Neuronal stem cell (in vitro differentiated cells): ENCODE measurements at regions not wholly inside any gene's neighbourhood (a gene's known extent, or its start where the extent isn't known, plus 50 kb on each side); places are given as distances from the start of the nearest gene placed in this dataset.

ENCODE experiments used
- DNase-seq: peaks from one replicate; pipeline ENCODE4 v3.0.0-alpha.2; 2013; ENCODE audit warnings: low spot score
- H2AFZ ChIP-seq: one replicate; pipeline ENCODE4 v1.6.1; 2013; ENCODE audit warnings: mild to moderate bottlenecking, low read length, inconsistent platforms
- H2AK5ac ChIP-seq: 2 replicates; pipeline ENCODE4 v1.6.1; 2013; ENCODE audit warnings: low read depth, mild to moderate bottlenecking, inconsistent platforms, low read length, moderate library complexity, mixed read lengths
- H2BK120ac ChIP-seq: 2 replicates; pipeline ENCODE4 v1.6.1; 2013; ENCODE audit warnings: low read depth, mild to moderate bottlenecking, inconsistent platforms, low read length, moderate library complexity, mixed read lengths
- H2BK12ac ChIP-seq: one replicate; pipeline ENCODE4 v1.6.1; 2013; ENCODE audit warnings: low read length, inconsistent platforms
- H2BK15ac ChIP-seq: 2 replicates; pipeline ENCODE4 v1.6.1; 2013; ENCODE audit warnings: mild to moderate bottlenecking, low read length, inconsistent platforms, mixed read lengths
- H2BK5ac ChIP-seq: one replicate; pipeline ENCODE4 v1.6.1; 2013; ENCODE audit warnings: inconsistent platforms, mild to moderate bottlenecking, low read length, moderate library complexity
- H3K14ac ChIP-seq: one replicate; pipeline ENCODE4 v1.6.1; 2013; ENCODE audit warnings: low read length, inconsistent platforms
- H3K18ac ChIP-seq: 2 replicates; pipeline ENCODE4 v1.6.1; 2013; ENCODE audit warnings: low read length, inconsistent platforms
- H3K23ac ChIP-seq: 2 replicates; pipeline ENCODE4 v1.6.1; 2013; ENCODE audit warnings: low read depth, mild to moderate bottlenecking, mixed read lengths, low read length, inconsistent platforms; ENCODE audit not compliant: poor library complexity
- H3K27ac ChIP-seq: replicated peaks from 3 replicates; pipeline ENCODE4 v1.5.1; 2013; ENCODE audit warnings: low read length, inconsistent platforms
- H3K27me3 ChIP-seq, 3 experiments: 2 replicates each; pipeline ENCODE4 v1.6.1; 2013; ENCODE audit warnings: low read length in 3 of 3, mild to moderate bottlenecking in 2 of 3, inconsistent platforms in 1 of 3, low read depth in 1 of 3, mixed read lengths in 1 of 3, moderate library complexity in 1 of 3; ENCODE audit not compliant: control insufficient read depth in 3 of 3, insufficient read depth in 3 of 3
- H3K36me3 ChIP-seq, 2 donors: replicated peaks in 1 of 2; 2 replicates each; pipeline ENCODE4 v1.6.1; 2013; ENCODE audit warnings: low read length in 2 of 2; ENCODE audit not compliant: control insufficient read depth in 2 of 2, insufficient read depth in 2 of 2
- H3K4ac ChIP-seq: 2 replicates; pipeline ENCODE4 v1.6.1; 2013; ENCODE audit warnings: inconsistent platforms, mild to moderate bottlenecking, low read length, moderate library complexity
- H3K4me1 ChIP-seq, 2 donors: 1 replicate in 1 of 2; 2 replicates in 1 of 2; pipeline ENCODE4 v1.6.1; 2013; ENCODE audit warnings: low read length in 2 of 2, low read depth in 1 of 2; ENCODE audit not compliant: control insufficient read depth in 2 of 2, insufficient read depth in 1 of 2
- H3K4me2 ChIP-seq: one replicate; pipeline ENCODE4 v1.6.1; 2013; ENCODE audit warnings: mild to moderate bottlenecking, low read length, inconsistent platforms; ENCODE audit not compliant: insufficient read depth, poor library complexity, severe bottlenecking
- H3K4me3 ChIP-seq, 2 donors: 2 replicates each; pipeline ENCODE4 v1.5.1; 2013; ENCODE audit warnings: low read length in 2 of 2, mild to moderate bottlenecking in 2 of 2, inconsistent platforms in 1 of 2, moderate library complexity in 1 of 2
- H3K79me1 ChIP-seq: one replicate; pipeline ENCODE4 v1.6.1; 2013; ENCODE audit warnings: low read depth, mild to moderate bottlenecking, inconsistent platforms, low read length, moderate library complexity
- H3K9ac ChIP-seq: one replicate; pipeline ENCODE4 v1.6.1; 2013; ENCODE audit warnings: mild to moderate bottlenecking, low read depth, low read length, inconsistent platforms; ENCODE audit not compliant: poor library complexity
- H3K9me3 ChIP-seq, 2 donors: replicated peaks in 1 of 2; 2 replicates each; pipeline versions ENCODE3 to v1.6.1; 2013; ENCODE audit warnings: low read length in 2 of 2, mild to moderate bottlenecking in 2 of 2, inconsistent platforms in 1 of 2, low read depth in 1 of 2, mixed read lengths in 1 of 2, moderate library complexity in 1 of 2; ENCODE audit not compliant: control insufficient read depth in 2 of 2, insufficient read depth in 1 of 2
- H4K8ac ChIP-seq: one replicate; pipeline ENCODE4 v1.6.1; 2013; ENCODE audit warnings: low read depth, mild to moderate bottlenecking, inconsistent platforms, low read length, moderate library complexity
- H4K91ac ChIP-seq: one replicate; pipeline ENCODE4 v1.6.1; 2013; ENCODE audit warnings: low read length, low read depth, mild to moderate bottlenecking, inconsistent platforms; ENCODE audit not compliant: poor library complexity
- WGBS, 2 donors: extraction: QIAGEN DNeasy Blood & Tissue Kit; methylation state at CpG; one replicate each; pipeline ENCODE4 v1.1.7; 2013; ENCODE audit warnings: missing lambda C conversion rate in 2 of 2, mixed read lengths in 1 of 2; ENCODE audit not compliant: insufficient read length in 2 of 2, insufficient replicate concordance in 1 of 2; ENCODE audit errors: extremely low coverage in 2 of 2; 5-methylcytosine and 5-hydroxymethylcytosine counted together

- no peak overlapping the region for H2AFZ ChIP-seq
- H3K4me1 ChIP-seq: peaks cover 2% of the 10 kb centered on the region in 2 donors
- no peak overlapping the region for H3K4ac ChIP-seq
- H3K27ac ChIP-seq: no peak overlapping the region
- no peak overlapping the region for H3K14ac ChIP-seq
- no peaks in the 10 kb centered on the region for H3K27me3 ChIP-seq
- H3K18ac ChIP-seq: no peak overlapping the region
- no peak overlapping the region for H2AK5ac ChIP-seq
- peaks cover 0 to 2% of the 10 kb centered on the region in 2 donors for H3K36me3 ChIP-seq
- no peaks in the 10 kb centered on the region for H3K9me3 ChIP-seq
- no peaks in the 10 kb centered on the region for H3K79me1 ChIP-seq
- no peak overlapping the region for H2BK12ac ChIP-seq
- H3K9ac ChIP-seq: no peak overlapping the region
- no peak overlapping the region for H3K23ac ChIP-seq
- H3K4me3 ChIP-seq: no peak overlapping the region
- no peak overlapping the region for H4K8ac ChIP-seq
- H3K4me2 ChIP-seq: no peak overlapping the region
- H4K91ac ChIP-seq: no peak overlapping the region
- H2BK120ac ChIP-seq: no peak overlapping the region
- H2BK5ac ChIP-seq: no peak overlapping the region
- no peak overlapping the region for H2BK15ac ChIP-seq
- no peak for DNase-seq
Measured at GRCh38 chr6:112427499-112427898, 80.4 kb downstream of the RFPL4B start.

- no CpG with 5 or more reads among the region's 2 CpGs for WGBS, 2 donors
- Histone ChIP-seq H3K4me2 (no peak overlapping the region), H3K9ac (no peak overlapping the region), H2BK15ac (no peak overlapping the region), H2BK120ac (no peak overlapping the region), H3K27me3 (no peaks in the 10 kb centered on the region), H3K23ac (no peak overlapping the region), H2AFZ (no peak overlapping the region), H4K8ac (no peak overlapping the region), H2BK5ac (no peak overlapping the region), H3K4ac (no peak overlapping the region), H3K9me3 (no peaks in the 10 kb centered on the region), H3K27ac (no peak overlapping the region), H3K79me1 (no peaks in the 10 kb centered on the region), H2AK5ac (no peak overlapping the region), H3K4me1 (peaks cover 2% of the 10 kb centered on the region in 2 donors), H3K18ac (no peak overlapping the region), H3K14ac (no peak overlapping the region), H2BK12ac (no peak overlapping the region), H3K4me3 (no peak overlapping the region), H4K91ac (no peak overlapping the region), H3K36me3 (peaks cover 0 to 2% of the 10 kb centered on the region in 2 donors)
- no peak for DNase-seq
Measured at GRCh38 chr6:112428477-112428876, 81.3 kb downstream of the RFPL4B start.

GRCh38 chr6:112429226-112429625, 82.1 kb downstream of the RFPL4B start:
- Histone ChIP-seq H3K36me3 (peaks cover 0 to 2% of the 10 kb centered on the region in 2 donors), H3K9me3 (peaks cover 0 to 1% of the 10 kb centered on the region in 2 donors), H3K4me1 (peaks cover 2% of the 10 kb centered on the region in 2 donors), H4K91ac (no peak overlapping the region), H2BK120ac (no peak overlapping the region), H3K4ac (no peak overlapping the region), H2BK12ac (no peak overlapping the region), H3K23ac (no peak overlapping the region), H3K27ac (no peak overlapping the region), H2AK5ac (no peak overlapping the region), H2BK15ac (no peak overlapping the region), H2AFZ (peak overlapping the region; percentile 18), H3K4me3 (no peak overlapping the region), H3K9ac (no peak overlapping the region), H3K18ac (no peak overlapping the region), H3K4me2 (no peak overlapping the region), H3K14ac (no peak overlapping the region), H3K79me1 (no peaks in the 10 kb centered on the region), H4K8ac (no peak overlapping the region), H2BK5ac (no peak overlapping the region), H3K27me3 (no peaks in the 10 kb centered on the region)
- DNase-seq: no peak
- WGBS, 2 donors: no CpG with 5 or more reads among the region's 3 CpGs

- Histone ChIP-seq H3K9me3 (peaks cover 0 to 6% of the 10 kb centered on the region in 2 donors), H4K91ac (no peak overlapping the region), H3K4me2 (no peak overlapping the region), H2AFZ (no peak overlapping the region), H2BK120ac (no peak overlapping the region), H3K4me3 (no peak overlapping the region), H3K27ac (no peak overlapping the region), H4K8ac (no peak overlapping the region), H2BK15ac (no peak overlapping the region), H2BK5ac (no peak overlapping the region), H3K9ac (no peak overlapping the region), H3K4ac (no peak overlapping the region), H3K36me3 (peaks cover 0 to 2% of the 10 kb centered on the region in 2 donors), H3K18ac (no peak overlapping the region), H3K14ac (no peak overlapping the region), H3K23ac (no peak overlapping the region), H3K27me3 (no peaks in the 10 kb centered on the region), H2BK12ac (no peak overlapping the region), H3K4me1 (peaks cover 5 to 8% of the 10 kb centered on the region in 2 donors), H2AK5ac (no peak overlapping the region), H3K79me1 (no peaks in the 10 kb centered on the region)
- no peak for DNase-seq
- WGBS, 2 donors: no CpG with 5 or more reads among the region's 2 CpGs
Measured at GRCh38 chr6:112431803-112432202, 84.7 kb downstream of the RFPL4B start.
